Adipocyte (in vitro differentiated cells): ENCODE measurements at regions not wholly inside any gene's neighbourhood (a gene's known extent, or its start where the extent isn't known, plus 50 kb on each side); places are given as distances from the start of the nearest gene placed in this dataset.
"Not testable (repeated sequence)": the region's sequence is repeated elsewhere in the genome, so short reads cannot be mapped to it uniquely, and the experiment has no call there.

Experiments
- DNase-seq: peaks from one replicate; pipeline ENCODE4 v3.0.0-alpha.2; 2015; ENCODE audit warnings: low read depth
- H3K27me3 ChIP-seq: replicated peaks from 2 replicates; pipeline ENCODE4 v1.7.0; 2013; ENCODE audit warnings: mild to moderate bottlenecking, low read length, moderate library complexity; ENCODE audit not compliant: control insufficient read depth, insufficient read depth
- H3K36me3 ChIP-seq: 2 replicates; pipeline ENCODE4 v1.7.0; 2013; ENCODE audit warnings: low read length, mild to moderate bottlenecking, moderate library complexity; ENCODE audit not compliant: control insufficient read depth, insufficient read depth, severe bottlenecking
- H3K4me1 ChIP-seq: 2 replicates; pipeline ENCODE4 v1.7.0; 2013; ENCODE audit warnings: mild to moderate bottlenecking, low read length, moderate library complexity; ENCODE audit not compliant: control insufficient read depth, insufficient read depth
- H3K4me3 ChIP-seq: 2 replicates; pipeline ENCODE4 v1.7.0; 2013; ENCODE audit warnings: mild to moderate bottlenecking, low read length, moderate library complexity
- H3K9ac ChIP-seq: 2 replicates; pipeline ENCODE4 v1.7.0; 2013; ENCODE audit warnings: mild to moderate bottlenecking, low read length, moderate library complexity
- H3K9me3 ChIP-seq: 2 replicates; pipeline ENCODE4 v1.7.0; 2013; ENCODE audit warnings: mild to moderate bottlenecking, low read length, moderate library complexity; ENCODE audit not compliant: control insufficient read depth

GRCh38 chr9:10818206-10818605, 205.4 kb upstream of the PTPRD start:
- Histone ChIP-seq H3K27me3 (no peaks in the 10 kb centered on the region), H3K9me3 (no peaks in the 10 kb centered on the region), H3K4me3 (no peak overlapping the region), H3K4me1 (no peaks in the 10 kb centered on the region), H3K36me3 (no peaks in the 10 kb centered on the region), H3K9ac (no peak overlapping the region)
- no peak for DNase-seq

GRCh38 chr9:10835791-10836463, 223.1 kb upstream of the PTPRD start:
- H3K4me3 ChIP-seq, result no peak overlapping the region
- no peak overlapping the region for H3K9ac ChIP-seq
- no peaks in the 10 kb centered on the region for H3K27me3 ChIP-seq
- no peak for DNase-seq
- H3K36me3 ChIP-seq, result no peaks in the 10 kb centered on the region
- no peaks in the 10 kb centered on the region for H3K4me1 ChIP-seq
- H3K9me3 ChIP-seq, result no peaks in the 10 kb centered on the region

GRCh38 chr9:10843151-10843550, 230.3 kb upstream of the PTPRD start:
- no peaks in the 10 kb centered on the region for H3K9me3 ChIP-seq
- H3K27me3 ChIP-seq, result no peaks in the 10 kb centered on the region

GRCh38 chr9:10855847-10856246, 243.0 kb upstream of the PTPRD start:
- H3K4me1 ChIP-seq, result no peaks in the 10 kb centered on the region
- peak; percentile 4 for DNase-seq
- H3K36me3 ChIP-seq, result no peaks in the 10 kb centered on the region
- H3K27me3 ChIP-seq, result no peaks in the 10 kb centered on the region
- H3K4me3 ChIP-seq, result no peak overlapping the region
- no peaks in the 10 kb centered on the region for H3K9me3 ChIP-seq
- no peak overlapping the region for H3K9ac ChIP-seq

More at GRCh38 chr9:10843151-10843550, 230.3 kb upstream of the PTPRD start:
- Histone ChIP-seq H3K4me3 (no peak overlapping the region), H3K9ac (no peak overlapping the region), H3K36me3 (no peaks in the 10 kb centered on the region), H3K4me1 (no peaks in the 10 kb centered on the region)
- DNase-seq, result no peak

- H3K4me3 ChIP-seq, result no peak overlapping the region
- H3K27me3 ChIP-seq, result no peaks in the 10 kb centered on the region
- no peak overlapping the region for H3K9ac ChIP-seq
- H3K4me1 ChIP-seq, result no peaks in the 10 kb centered on the region
- H3K9me3 ChIP-seq, result no peaks in the 10 kb centered on the region
- no peaks in the 10 kb centered on the region for H3K36me3 ChIP-seq
- no peak for DNase-seq
These were observed 246.0 kb upstream of the PTPRD start for GRCh38 chr9:10858817-10859216.

- Histone ChIP-seq H3K27me3 (no peaks in the 10 kb centered on the region), H3K4me3 (no peak overlapping the region), H3K36me3 (no peaks in the 10 kb centered on the region), H3K4me1 (no peaks in the 10 kb centered on the region), H3K9me3 (no peaks in the 10 kb centered on the region), H3K9ac (no peak overlapping the region)
- no peak for DNase-seq
These were observed 250.7 kb upstream of the PTPRD start for GRCh38 chr9:10863476-10863875.

GRCh38 chr9:10867194-10867593, 254.4 kb upstream of the PTPRD start:
- DNase-seq, result no peak
- Histone ChIP-seq H3K27me3 (no peaks in the 10 kb centered on the region), H3K4me3 (no peak overlapping the region), H3K36me3 (no peaks in the 10 kb centered on the region), H3K9me3 (no peaks in the 10 kb centered on the region), H3K9ac (no peak overlapping the region), H3K4me1 (no peaks in the 10 kb centered on the region)

GRCh38 chr9:10869687-10870086, 256.9 kb upstream of the PTPRD start:
- H3K9me3 ChIP-seq, result no peaks in the 10 kb centered on the region
- no peak overlapping the region for H3K9ac ChIP-seq
- H3K27me3 ChIP-seq, result no peaks in the 10 kb centered on the region
- H3K4me1 ChIP-seq, result no peaks in the 10 kb centered on the region
- no peaks in the 10 kb centered on the region for H3K36me3 ChIP-seq
- no peak overlapping the region for H3K4me3 ChIP-seq
- no peak for DNase-seq

- Histone ChIP-seq H3K9ac (no peak overlapping the region), H3K9me3 (no peaks in the 10 kb centered on the region), H3K36me3 (no peaks in the 10 kb centered on the region), H3K27me3 (no peaks in the 10 kb centered on the region), H3K4me3 (no peak overlapping the region), H3K4me1 (no peaks in the 10 kb centered on the region)
- no peak for DNase-seq
These were observed 261.2 kb upstream of the PTPRD start for GRCh38 chr9:10873999-10874398.

- no peaks in the 10 kb centered on the region for H3K27me3 ChIP-seq
- no peaks in the 10 kb centered on the region for H3K9me3 ChIP-seq
- no peak overlapping the region for H3K4me3 ChIP-seq
- H3K36me3 ChIP-seq, result no peaks in the 10 kb centered on the region
- no peaks in the 10 kb centered on the region for H3K4me1 ChIP-seq
- DNase-seq, result no peak
- H3K9ac ChIP-seq, result no peak overlapping the region
These were observed 262.9 kb upstream of the PTPRD start for GRCh38 chr9:10875752-10876151.

GRCh38 chr9:10876333-10876732, 263.5 kb upstream of the PTPRD start:
- H3K36me3 ChIP-seq, result no peaks in the 10 kb centered on the region
- H3K27me3 ChIP-seq, result no peaks in the 10 kb centered on the region
- H3K9me3 ChIP-seq, result no peaks in the 10 kb centered on the region
- no peaks in the 10 kb centered on the region for H3K4me1 ChIP-seq
- no peak overlapping the region for H3K9ac ChIP-seq
- no peak overlapping the region for H3K4me3 ChIP-seq
- no peak for DNase-seq

- H3K9me3 ChIP-seq, H3K4me1 ChIP-seq, H3K36me3 ChIP-seq, DNase-seq, H3K9ac ChIP-seq, H3K27me3 ChIP-seq, H3K4me3 ChIP-seq: not testable (repeated sequence)
These were observed 277.5 kb upstream of the PTPRD start for GRCh38 chr9:10890266-10890665.
